Urinary bladder (tissue), 3 donors: ENCODE measurements at regions not wholly inside any gene's neighbourhood (a gene's known extent, or its start where the extent isn't known, plus 50 kb on each side); places are given as distances from the start of the nearest gene placed in this dataset.

Experiments
- DNase-seq: peaks from one replicate; pipeline ENCODE4 v3.0.0-alpha.2; 2015; ENCODE audit errors: extremely low spot score
- H3K27ac ChIP-seq: one replicate; pipeline ENCODE4 v1.5.1; 2013; ENCODE audit warnings: low read depth, mild to moderate bottlenecking, moderate library complexity
- H3K36me3 ChIP-seq: one replicate; pipeline ENCODE4 v1.6.1; 2013; ENCODE audit warnings: mild to moderate bottlenecking, moderate library complexity; ENCODE audit not compliant: insufficient read depth
- H3K4me1 ChIP-seq: one replicate; pipeline ENCODE4 v1.6.1; 2013; ENCODE audit warnings: mild to moderate bottlenecking, moderate library complexity; ENCODE audit not compliant: insufficient read depth
- H3K4me3 ChIP-seq: one replicate; pipeline ENCODE4 v1.5.1; 2013; ENCODE audit warnings: low read depth, low read length
- WGBS: extraction: QIAGEN DNeasy Blood & Tissue Kit; methylation state at CpG from one replicate; pipeline ENCODE4 v1.1.7; 2013; 5-methylcytosine and 5-hydroxymethylcytosine counted together
- donor health status: healthy with polysubstance abuse.
- donor health status: healthy.

DNA sequence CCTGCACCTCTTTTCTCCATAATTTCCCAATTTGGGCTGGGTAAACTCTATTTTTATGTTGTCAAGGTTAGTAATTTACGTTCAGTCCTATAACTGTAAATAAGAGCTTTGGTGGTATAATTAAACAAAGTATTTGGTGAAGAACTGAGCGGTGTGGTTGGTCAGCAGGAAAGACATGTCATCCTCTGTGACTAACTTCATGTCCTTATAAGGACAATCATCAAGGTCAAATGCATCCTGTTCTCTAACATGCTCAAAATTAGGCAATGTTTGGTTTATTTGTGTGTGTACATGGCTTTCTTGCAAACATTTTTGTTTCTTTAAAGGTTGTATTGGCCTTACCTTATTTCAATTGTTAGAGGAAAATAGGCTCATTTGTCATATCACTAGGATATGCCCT lies 121.5 kb upstream of the NABP1 start:
- Histone ChIP-seq H3K4me3 (no peak overlapping the region), H3K4me1 (no peaks in the 10 kb centered on the region), H3K27ac (no peak overlapping the region), H3K36me3 (no peaks in the 10 kb centered on the region)
- no peak for DNase-seq
- WGBS, result 90% methylated on average over 2 of the region's 2 CpGs

DNA sequence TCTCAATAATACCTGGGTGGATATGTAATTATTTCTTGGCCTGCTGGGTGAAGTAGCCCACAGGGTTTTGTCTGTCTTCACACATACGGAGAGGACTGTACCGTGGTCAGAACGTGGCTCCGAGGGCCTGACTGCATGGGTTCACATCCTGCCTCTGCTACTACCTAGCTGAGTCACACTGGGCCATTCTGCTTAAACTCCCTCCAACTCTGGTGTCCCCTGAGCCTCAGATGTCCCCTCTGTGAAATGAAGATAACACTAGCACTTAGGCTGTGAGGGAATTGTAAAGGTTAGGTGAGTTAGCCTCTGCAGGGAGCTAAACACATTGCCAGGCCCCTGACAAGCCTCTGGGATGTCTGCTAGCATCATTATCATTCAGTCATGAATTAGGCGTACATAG lies 120.1 kb upstream of the NABP1 start:
- no peaks in the 10 kb centered on the region for H3K4me1 ChIP-seq
- no peak for DNase-seq
- 94% methylated on average over 5 of the region's 5 CpGs for WGBS

DNA sequence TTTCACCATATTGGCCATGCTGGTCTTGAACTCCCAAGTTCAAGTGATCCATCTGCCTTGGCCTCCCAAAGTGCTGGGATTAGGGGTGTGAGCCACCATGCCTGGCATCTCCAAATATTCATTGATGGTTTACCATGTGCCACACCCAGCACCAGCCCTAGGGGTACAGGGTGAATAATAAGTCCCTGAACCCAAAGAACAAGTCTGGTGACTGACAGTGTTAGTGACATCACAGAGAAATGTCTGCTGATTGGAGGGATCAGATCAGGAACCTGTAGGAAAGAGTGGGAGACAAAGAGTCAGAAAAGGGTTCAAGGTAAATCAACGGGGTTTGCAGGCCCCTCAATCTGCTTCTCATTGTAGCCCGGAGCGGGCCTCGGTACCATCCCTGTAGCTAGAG lies 118.4 kb upstream of the NABP1 start:
- H3K27ac ChIP-seq, result no peak overlapping the region
- WGBS, result 85% methylated on average over 4 of the region's 4 CpGs

More for the DNA sequence above, 120.1 kb upstream of the NABP1 start:
- no peak overlapping the region for H3K4me3 ChIP-seq
- H3K36me3 ChIP-seq, result no peaks in the 10 kb centered on the region
- no peak overlapping the region for H3K27ac ChIP-seq

DNA sequence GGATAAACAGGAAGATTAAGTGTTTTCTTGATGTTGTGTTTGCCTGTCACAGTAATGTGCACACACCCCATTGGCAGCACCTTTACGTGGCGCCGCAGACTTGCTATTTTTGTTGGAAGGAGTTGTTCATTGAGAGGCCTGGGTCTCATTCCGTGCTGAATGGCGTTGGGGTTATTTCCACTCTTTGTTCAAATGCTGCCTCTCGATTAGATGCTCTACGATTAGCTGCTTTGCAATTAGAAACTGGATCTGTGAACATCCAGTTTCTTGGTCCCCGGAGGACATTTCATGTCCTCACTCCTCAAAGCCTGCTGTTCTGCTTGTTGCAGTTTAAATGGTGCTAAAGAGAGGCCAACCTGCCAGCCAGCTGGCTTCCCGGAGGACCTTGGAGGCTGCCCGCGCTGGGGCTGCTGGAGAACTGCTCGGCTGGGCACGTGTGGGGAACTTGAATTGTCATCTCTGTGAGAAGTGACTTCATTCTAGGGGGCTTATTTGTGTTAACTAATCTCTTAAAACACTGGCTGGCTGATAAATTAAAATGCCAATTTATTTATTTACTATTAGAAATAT lies 117.4 kb upstream of the NABP1 start:
- Histone ChIP-seq H3K27ac (no peak overlapping the region), H3K4me1 (no peaks in the 10 kb centered on the region), H3K4me3 (no peak overlapping the region), H3K36me3 (no peaks in the 10 kb centered on the region)
- WGBS, result 54% methylated on average over 13 of the region's 13 CpGs
- no peak for DNase-seq

More for the DNA sequence above, 118.4 kb upstream of the NABP1 start:
- Histone ChIP-seq H3K4me3 (no peak overlapping the region), H3K4me1 (no peaks in the 10 kb centered on the region), H3K36me3 (no peaks in the 10 kb centered on the region)
- DNase-seq, result no peak

DNA sequence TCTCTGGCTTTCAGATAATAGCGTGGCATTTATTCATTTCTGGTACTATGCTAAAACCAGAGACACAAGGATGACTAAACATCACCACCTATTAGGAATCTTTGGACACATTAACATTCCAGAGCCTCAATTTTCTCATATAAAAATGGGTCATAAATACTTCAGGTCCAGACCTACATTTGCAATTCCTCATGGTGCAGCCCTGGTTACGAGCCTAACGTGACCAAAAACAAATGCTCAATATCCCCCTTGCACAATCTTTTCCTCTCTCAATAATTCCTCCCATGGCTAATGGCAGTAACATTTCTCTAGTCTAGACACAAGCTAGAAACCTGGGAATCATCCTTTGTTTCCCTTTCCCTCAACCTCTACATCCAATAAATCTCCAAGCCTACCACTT lies 112.8 kb upstream of the NABP1 start:
- H3K4me3 ChIP-seq, result no peak overlapping the region
- no peak for DNase-seq
- WGBS, result 90% methylated on average over 3 of the region's 3 CpGs
- H3K36me3 ChIP-seq, result no peaks in the 10 kb centered on the region
- H3K27ac ChIP-seq, result no peak overlapping the region
- H3K4me1 ChIP-seq, result no peaks in the 10 kb centered on the region

DNA sequence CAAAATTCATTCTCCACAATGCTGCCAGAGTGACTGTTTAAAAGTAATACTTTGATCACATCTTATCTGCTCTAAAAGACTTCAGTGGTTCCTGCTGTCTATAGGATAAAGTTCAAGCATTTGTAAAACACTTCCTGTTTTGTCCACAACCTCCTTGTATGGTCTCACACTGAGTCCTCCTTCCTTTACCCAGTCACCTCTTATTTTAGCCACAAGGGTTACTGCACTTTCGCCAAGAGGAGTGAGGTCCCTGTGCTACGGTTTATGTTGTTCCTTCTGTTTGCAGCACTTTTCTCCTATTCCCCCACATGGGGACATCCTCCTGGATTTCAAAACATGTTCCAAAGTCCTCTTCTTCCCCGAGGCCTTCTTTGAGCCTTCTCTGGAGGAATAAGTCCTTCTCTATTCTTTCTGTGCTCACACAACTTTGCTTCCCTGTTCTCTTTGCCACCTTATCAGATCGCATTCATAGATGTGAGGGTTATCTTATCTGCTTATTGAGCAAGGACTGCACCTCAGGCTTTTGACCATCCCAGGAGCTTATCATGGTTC lies 112.2 kb upstream of the NABP1 start:
- H3K36me3 ChIP-seq, result no peaks in the 10 kb centered on the region
- WGBS, result 80% methylated on average over 4 of the region's 4 CpGs
- no peak for DNase-seq

DNA sequence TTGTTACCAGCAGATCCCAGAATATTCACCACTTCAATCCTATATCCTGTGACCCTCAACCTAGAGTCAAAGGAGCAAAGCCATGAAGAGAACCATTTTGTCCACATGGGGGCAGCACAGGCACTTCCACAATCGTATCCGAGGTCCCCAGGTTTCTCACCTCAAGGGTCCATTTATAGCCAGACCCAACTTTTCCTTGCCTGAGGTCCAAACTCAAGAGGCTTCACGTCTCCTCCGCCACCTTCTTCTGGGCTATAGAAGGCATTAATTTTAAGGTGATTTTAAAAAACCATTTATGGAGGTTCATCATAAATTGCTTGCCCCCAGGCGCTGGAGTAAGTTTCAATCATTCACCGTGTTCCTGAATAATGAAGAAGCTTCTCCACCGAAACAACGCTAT lies 111.6 kb upstream of the NABP1 start:
- 71% methylated on average over 8 of the region's 8 CpGs for WGBS
- Histone ChIP-seq H3K27ac (no peak overlapping the region), H3K4me3 (no peak overlapping the region), H3K4me1 (no peaks in the 10 kb centered on the region), H3K36me3 (no peaks in the 10 kb centered on the region)
- DNase-seq, result no peak

More for the DNA sequence above, 112.2 kb upstream of the NABP1 start:
- H3K27ac ChIP-seq, result no peak overlapping the region
- H3K4me3 ChIP-seq, result no peak overlapping the region
- no peaks in the 10 kb centered on the region for H3K4me1 ChIP-seq

DNA sequence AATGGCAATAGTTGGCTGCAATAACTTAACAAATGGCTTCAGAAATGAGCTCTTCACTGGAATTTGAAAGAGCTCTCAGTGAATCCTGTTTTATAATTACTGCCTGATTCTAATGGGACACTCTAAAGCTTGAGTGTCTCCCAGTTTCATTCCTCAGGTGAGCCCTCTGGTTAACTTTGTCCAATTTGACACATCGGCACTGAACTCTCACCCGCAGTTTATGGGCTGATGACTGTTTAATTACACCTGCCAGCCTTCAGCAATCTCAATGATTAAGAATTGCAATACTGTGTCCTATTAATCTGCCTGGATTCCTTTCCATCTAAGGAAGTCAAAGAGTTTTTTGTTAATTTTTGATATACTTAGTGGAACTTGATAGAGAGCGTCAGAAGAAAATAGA lies 110.7 kb upstream of the NABP1 start:
- H3K36me3 ChIP-seq, result no peaks in the 10 kb centered on the region
- DNase-seq, result no peak
- 85% methylated on average over 3 of the region's 3 CpGs for WGBS
- no peaks in the 10 kb centered on the region for H3K4me1 ChIP-seq
- H3K4me3 ChIP-seq, result no peak overlapping the region
- no peak overlapping the region for H3K27ac ChIP-seq

DNA sequence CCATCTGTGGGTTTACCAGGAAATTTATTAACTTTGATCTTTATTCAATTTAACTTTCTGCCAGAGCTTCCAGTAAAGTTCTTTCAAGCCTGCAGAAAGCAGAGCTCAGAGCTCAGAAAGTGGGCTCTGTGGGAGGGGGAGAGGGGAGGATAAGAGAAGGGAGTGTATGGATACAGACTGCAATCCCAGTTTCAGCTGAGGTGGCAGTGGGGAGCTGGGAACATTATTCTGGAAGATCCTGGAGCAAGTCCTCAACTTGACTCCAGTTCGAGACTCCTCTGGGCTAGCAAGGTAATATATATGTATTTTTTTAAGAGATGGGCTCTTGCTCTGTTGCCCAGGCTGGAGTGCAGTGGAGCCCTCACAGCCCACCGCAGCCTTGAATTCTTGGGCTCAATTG lies 108.9 kb upstream of the NABP1 start:
- Histone ChIP-seq H3K4me1 (no peaks in the 10 kb centered on the region), H3K27ac (no peak overlapping the region), H3K4me3 (no peak overlapping the region), H3K36me3 (no peaks in the 10 kb centered on the region)
- DNase-seq, result no peak
- 93% methylated on average over 2 of the region's 2 CpGs for WGBS

DNA sequence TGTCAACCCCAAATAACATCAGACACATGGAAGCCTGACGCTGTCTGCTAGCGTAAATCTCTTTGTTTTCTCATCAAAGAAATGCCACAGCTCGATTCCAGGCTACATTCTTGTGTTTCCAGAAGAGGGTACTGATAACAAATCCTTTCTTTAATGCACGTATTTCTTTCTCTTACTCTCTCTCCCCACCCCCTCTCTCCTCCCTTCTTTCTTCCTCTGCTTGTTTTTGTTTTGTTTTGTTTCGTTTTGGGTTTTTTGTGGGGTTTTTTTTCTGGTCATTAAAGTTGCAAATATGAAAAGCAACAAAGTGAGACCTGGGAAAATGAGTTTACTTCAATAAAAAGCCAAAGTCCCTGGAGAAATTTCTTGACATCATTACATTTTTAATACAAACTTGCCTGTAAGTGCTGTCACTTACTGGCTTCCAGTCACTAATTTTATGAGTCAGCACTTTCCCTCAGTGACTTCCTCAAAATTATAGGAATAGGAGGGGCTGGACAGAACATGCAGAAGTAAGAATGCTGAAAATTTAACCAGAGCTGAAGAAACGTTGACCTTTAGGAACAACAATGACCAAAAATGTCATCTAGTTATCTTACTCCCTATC lies 106.7 kb upstream of the NABP1 start:
- DNase-seq, result no peak
- no peaks in the 10 kb centered on the region for H3K36me3 ChIP-seq
- no peak overlapping the region for H3K4me3 ChIP-seq
- 16% methylated on average over 6 of the region's 6 CpGs for WGBS
- no peak overlapping the region for H3K27ac ChIP-seq
- H3K4me1 ChIP-seq, result no peaks in the 10 kb centered on the region

DNA sequence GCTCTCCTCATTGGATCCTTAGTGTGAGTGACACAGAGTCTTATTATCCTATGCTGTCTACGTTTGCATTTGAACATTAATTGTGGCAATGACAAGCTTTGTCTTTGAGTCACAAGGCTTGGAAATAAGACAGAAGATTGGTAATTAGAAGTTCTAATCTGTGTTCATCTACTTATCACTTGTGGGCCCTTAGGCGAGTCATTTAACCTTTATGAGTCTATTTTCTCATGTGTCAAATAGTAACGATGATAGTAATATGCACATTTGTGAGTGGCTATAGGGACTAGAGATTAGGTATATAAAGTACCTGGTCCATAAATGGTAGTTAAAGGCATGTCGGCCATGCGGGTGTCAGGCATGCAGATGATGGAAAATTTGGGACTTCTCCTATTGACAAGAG lies 105.6 kb upstream of the NABP1 start:
- no peak for DNase-seq
- no peaks in the 10 kb centered on the region for H3K36me3 ChIP-seq
- 96% methylated on average over 5 of the region's 5 CpGs for WGBS
- H3K27ac ChIP-seq, result no peak overlapping the region
- no peaks in the 10 kb centered on the region for H3K4me1 ChIP-seq
- H3K4me3 ChIP-seq, result no peak overlapping the region

DNA sequence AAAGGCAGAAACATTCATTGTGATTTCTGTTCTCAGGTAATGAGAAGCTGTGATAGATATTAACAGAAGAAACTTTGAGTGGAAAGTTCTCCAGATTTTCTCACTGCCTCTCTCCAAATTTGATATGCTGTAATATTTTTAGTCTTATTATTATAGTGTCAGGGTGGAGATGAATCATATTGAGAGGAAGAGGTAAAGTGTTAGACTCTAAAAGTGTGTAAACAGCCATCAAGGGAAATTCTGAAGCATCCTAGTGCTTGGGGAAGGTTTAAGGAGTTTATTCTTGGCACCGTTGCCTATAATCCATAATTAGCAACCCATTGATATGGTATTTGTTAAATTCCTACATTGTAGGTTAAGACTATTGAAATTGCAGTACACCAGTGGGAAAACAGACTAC lies 104.7 kb upstream of the NABP1 start:
- Histone ChIP-seq H3K27ac (no peak overlapping the region), H3K4me3 (no peak overlapping the region), H3K4me1 (no peaks in the 10 kb centered on the region), H3K36me3 (no peaks in the 10 kb centered on the region)
- WGBS, result 89% methylated on average over 1 of the region's 1 CpG
- DNase-seq, result no peak

DNA sequence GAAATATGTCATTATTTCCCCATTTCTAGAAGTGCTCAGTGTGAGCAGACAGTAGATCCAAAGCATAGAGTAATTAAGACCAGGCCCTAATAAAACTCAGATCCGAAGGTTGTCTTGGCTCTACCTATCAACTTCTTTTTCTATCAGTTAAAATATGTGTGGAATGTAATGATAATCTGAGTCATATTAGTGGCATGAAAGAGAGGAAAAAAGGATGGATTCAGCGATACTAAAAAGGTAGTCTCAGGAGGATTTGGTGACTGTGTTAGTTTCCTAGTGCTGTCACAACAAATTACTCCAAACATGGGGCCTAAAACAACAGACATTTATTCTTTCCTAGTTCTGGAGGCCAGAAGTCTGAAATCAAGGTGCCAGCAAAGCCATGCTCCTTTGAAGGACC lies 103.7 kb upstream of the NABP1 start:
- Histone ChIP-seq H3K4me1 (no peaks in the 10 kb centered on the region), H3K36me3 (no peaks in the 10 kb centered on the region), H3K4me3 (no peak overlapping the region), H3K27ac (no peak overlapping the region)
- no peak for DNase-seq
- WGBS, result 80% methylated on average over 2 of the region's 2 CpGs

DNA sequence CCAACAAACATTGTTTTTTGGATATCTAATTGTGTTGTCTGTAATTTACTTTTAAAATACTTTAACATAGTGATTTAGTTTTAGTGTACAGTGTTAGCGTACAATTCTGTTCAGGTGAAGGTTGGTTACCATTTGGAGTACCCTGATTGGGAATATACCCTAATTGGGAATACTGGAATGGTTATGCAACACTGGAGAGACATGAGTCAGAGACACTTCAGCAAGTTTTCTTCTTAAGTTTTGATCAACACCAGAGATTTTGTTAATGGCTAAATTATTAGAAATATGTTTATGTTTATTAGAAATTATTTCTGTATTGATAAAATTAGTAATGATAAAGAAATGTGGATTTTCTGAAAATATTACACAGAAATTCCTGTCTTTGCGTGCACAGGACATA lies 100.3 kb upstream of the NABP1 start:
- DNase-seq, result no peak
- Histone ChIP-seq H3K4me1 (no peaks in the 10 kb centered on the region), H3K27ac (no peak overlapping the region), H3K4me3 (no peak overlapping the region), H3K36me3 (no peaks in the 10 kb centered on the region)
- 71% methylated on average over 2 of the region's 2 CpGs for WGBS
